ENCODE measurements at regions not wholly inside any gene's neighbourhood (a gene's known extent, or its start where the extent isn't known, plus 50 kb on each side); places are given as distances from the start of the nearest gene placed in this dataset.
"Not testable (repeated sequence)": the region's sequence is repeated elsewhere in the genome, so short reads cannot be mapped to it uniquely, and the experiment has no call there.

DNA sequence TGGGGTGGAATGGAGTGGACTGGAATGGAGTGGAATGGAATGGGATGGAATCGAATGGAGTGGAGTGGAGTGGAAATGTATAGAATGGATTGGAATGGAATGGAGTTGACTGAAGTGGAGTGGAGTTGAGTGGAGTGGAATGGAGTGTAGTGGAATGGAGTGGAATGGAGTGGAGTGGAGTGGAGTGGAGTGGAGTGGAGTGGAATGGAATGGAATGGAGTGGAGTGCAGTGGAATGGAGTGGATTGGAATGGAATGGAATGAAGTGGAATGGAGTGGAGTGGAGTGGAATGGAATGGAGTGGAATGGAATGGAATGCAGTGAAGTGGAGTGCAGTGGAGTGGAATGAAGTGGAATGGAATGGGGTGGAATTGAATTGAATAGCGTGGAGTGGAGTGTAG is 353.3 kb upstream of the WSB1 start:
- TF ChIP-seq, protein P1, sequence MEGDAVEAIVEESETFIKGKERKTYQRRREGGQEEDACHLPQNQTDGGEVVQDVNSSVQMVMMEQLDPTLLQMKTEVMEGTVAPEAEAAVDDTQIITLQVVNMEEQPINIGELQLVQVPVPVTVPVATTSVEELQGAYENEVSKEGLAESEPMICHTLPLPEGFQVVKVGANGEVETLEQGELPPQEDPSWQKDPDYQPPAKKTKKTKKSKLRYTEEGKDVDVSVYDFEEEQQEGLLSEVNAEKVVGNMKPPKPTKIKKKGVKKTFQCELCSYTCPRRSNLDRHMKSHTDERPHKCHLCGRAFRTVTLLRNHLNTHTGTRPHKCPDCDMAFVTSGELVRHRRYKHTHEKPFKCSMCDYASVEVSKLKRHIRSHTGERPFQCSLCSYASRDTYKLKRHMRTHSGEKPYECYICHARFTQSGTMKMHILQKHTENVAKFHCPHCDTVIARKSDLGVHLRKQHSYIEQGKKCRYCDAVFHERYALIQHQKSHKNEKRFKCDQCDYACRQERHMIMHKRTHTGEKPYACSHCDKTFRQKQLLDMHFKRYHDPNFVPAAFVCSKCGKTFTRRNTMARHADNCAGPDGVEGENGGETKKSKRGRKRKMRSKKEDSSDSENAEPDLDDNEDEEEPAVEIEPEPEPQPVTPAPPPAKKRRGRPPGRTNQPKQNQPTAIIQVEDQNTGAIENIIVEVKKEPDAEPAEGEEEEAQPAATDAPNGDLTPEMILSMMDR (IDR thresholded peaks at IDR 0.05), result not testable (repeated sequence)
- not testable (repeated sequence) for TF ChIP-seq EZH2 (IDR thresholded peaks at IDR 0.05)

All from neural progenitor cell (in vitro differentiated cells).